ENCODE measurements at regions not wholly inside any gene's neighbourhood (a gene's known extent, or its start where the extent isn't known, plus 50 kb on each side); places are given as distances from the start of the nearest gene placed in this dataset.

DNA sequence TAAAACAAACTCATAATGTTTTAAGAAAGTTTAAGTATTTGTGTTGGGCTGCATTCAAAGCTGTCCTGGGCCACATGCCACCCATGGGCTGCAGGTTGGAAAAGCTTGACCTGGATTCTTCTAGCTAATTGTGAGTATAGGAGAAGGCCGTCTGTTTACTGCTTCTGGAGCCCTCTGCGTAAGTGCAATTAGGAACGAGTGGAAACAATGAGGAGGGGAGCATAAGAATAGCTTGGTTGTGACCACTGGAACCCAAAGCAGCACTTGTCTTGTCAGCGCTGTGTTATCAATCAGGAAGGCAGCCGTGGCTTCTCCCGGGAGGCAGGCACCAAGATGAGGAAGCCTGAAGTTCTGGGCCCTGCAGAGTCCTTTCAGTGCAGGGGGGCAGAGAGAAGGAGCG, 110.4 kb upstream of the MBNL2 start:
- no peak for DNase-seq (ENCODE audit: low spot score)

- DNase-seq (ENCODE audit: low spot score) = no peak
Observed at GRCh38 chr13:97112446-97113152, 109.5 kb upstream of the MBNL2 start.

DNA sequence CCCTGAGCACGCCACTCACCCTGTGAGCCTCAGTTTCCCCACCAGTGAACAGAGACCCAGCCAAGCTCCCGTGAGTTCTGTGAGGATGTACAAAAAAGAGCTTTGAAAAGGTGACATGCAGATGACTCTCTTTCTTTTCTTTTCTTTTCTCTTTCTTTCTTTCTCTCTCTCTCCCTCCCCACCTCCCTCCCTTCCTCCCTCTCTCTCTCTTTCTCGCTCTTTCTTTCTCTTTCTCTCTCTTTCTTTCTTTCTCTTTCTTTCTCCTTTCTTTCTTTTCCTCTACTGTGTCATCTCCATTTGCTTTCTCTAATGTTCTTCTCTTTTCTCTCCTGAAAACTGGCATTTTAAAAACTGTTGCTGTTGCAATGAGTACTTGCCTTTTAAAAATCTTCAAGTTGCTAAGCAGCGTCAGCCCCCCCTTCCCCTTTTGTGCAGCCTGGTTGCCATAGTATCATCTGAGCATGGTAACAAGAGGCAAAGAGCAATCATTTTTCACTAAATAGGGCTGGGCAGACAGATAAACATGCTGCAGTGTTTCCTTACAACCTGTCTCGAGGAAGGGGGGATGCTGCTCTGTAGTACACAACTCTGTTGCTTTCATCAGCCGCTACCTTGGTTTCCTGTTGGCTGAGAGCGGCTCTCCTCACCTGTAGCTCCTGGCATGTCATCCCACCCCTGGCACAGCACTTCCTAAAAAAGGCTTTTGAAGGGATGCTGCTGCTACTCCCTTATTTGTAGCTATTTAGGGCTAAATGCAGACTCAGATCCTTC, 108.7 kb upstream of the MBNL2 start:
- DNase-seq (ENCODE audit: low spot score) = no peak

DNA sequence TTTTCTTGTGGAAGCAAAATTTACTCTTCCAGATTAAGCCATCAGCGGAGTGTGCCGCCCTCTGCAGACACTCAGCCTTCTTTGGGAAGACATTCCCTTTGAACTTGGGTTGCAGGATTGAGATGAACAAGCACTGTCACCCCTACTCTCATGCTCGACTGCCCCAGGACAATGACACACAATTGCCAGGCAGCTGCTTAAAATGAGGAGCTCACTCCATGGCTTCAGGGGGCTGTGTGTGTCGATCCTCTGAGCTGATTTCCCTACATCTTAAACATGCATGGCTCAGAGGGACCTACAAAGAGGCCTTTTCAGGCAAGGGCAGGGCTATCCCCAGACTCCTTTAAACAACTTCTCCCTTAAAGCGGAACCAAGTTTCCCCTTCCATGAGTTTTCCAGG, 107.5 kb upstream of the MBNL2 start:
- no peak for DNase-seq (ENCODE audit: low spot score)

DNA sequence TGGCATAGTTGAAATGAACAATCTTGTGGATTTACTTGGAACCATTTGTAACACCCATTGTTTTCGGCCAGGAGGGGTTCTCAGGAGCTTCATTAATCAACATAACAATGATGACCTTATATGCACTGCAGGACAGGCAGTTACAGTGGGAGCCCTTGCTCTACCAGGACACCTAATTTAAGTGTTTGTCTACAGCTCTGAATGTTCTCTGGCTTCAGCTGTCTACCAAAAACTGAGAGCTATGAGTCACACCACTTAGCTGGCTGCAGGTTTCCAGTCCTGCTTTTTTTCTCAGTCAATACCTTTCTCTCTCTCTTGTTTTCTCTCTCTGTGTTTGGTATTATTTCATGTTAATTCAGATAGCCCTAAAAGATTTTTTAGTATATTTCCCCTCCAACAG, 105.4 kb upstream of the MBNL2 start:
- no peak for DNase-seq (ENCODE audit: low spot score)

GRCh38 chr13:97117388-97117910, 104.7 kb upstream of the MBNL2 start:
- no peak for DNase-seq (ENCODE audit: low spot score)

DNA sequence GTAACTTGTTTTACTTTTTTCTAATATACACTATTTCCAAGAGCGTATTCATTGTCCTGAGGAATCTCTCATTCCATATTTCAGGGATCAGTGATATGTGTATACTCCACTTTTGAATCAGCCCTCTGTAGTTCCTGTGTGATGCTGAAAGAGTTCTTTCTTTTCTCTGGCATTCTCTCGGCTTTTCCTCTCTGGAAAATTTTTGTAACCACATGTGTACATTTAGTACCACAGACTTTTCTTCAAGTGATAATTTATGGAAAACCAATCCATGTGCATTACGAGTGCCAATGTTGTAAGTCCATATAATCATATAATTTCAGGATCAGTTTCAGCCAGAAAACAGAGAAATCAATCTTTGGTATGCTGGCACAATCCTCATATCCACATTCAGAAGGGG, 102.2 kb upstream of the MBNL2 start:
- DNase-seq (ENCODE audit: low spot score) = no peak

- DNase-seq (ENCODE audit: low spot score) = no peak
Observed at GRCh38 chr13:97120346-97120745, 101.8 kb upstream of the MBNL2 start.

GRCh38 chr13:97120976-97121375, 101.2 kb upstream of the MBNL2 start:
- no peak for DNase-seq (ENCODE audit: low spot score)

GRCh38 chr13:97121894-97122293, 100.2 kb upstream of the MBNL2 start:
- no peak for DNase-seq (ENCODE audit: low spot score)

- no peak for DNase-seq (ENCODE audit: low spot score)
Observed at GRCh38 chr13:97122381-97122996, 99.6 kb upstream of the MBNL2 start.

DNA sequence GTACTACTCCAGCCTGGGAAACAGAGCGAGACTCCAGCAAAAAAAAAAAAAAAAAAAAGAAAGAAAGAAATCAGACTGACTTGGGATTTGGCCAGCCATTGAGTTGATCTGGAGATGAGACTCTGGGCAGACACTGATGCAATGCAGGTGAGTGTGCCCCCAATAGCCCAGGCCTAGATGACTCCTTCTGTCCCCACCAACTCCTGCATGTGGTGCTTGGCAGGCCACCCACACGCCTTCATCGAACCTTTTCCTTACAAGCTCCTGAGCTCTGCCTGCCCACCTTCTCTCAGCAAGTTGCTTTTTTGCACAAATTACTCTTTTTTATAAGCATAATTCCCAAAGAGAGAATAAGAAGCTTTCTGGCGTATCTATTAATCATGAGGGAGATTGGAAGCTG, 97.9 kb upstream of the MBNL2 start:
- DNase-seq (ENCODE audit: low spot score) = no peak

DNA sequence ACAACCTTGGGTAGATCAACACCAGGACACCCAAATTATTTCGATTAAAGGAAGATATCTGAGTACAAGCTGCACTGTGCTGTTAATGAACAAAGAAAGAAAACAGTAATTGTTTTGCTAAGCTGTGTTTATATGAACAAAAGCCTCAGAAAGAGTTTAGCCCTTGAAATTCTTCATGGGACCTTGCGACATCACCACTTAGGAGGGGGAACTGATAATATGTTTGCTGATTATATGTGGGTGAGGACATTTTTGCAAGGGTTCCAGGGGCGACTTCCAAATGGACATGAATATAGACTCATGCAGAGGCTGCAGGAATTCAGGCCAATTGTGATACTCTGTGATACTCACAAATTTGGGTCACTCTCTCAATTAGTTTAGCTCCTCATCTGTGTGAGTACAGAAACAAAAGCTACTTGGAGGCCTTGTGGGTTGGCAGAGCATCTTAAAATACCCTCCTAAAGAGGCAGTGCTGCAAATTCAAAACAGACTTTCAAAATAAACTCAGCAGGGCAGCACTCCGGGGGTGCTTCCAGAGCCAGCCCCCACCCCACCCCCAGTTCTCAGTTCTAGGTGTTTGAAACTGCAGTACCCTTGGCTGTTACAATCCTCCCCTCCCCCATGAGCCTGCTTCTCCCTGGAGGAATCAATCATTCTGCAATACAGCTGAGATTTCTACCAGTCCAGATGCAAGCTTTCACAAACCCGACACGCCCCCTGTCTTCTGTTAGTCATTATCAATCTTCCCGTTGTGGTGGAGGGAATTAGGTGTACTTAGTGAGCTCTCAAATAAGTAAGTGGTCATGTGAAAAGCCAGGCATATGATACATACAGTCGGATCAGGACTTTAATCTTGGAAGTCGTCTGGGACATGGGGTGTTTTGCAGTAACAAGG, 97.0 kb upstream of the MBNL2 start:
- no peak for DNase-seq (ENCODE audit: low spot score)

DNA sequence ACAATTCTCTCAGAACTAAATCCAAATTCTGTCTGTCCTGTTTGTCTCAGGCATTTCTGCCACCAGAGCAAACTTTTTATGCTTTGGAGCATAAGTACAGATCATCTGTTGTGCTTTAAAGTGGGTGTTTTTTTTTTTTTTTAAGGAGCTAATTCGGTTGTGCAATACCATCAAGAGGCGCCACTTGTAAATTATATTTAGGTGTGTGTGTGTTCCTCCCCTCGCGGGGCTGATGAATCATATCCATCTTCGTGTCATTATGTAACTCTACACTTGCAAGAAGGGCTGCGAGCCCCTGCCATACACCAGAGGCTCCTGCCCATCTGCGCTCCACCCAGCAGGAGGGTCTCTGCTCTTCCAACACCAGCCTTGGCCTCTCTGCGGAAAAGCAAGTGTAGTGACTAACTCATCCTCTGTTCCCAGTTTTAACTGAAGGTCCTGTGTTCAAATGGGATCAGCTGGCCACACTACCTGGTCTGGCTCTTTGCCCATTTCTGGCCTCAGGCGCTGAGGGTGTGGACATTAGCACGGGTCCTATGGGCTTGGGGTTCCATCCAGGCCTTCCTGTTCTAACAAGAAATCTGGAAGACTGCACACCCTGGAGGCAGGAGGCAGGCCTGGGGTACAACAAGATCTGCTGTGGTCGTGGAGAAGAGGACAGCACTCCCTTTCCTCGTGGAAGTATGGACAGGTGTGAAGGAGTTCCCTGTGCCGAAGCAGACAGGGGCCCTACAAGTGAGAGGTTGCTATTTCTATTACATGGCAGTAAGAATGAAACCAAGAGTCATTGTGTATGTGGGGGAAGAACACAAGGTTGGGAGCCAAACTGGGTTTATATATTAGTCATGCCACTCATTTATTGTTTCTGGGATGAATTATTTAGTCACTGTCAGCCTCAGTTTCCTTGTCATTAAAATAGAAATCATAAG, 96.1 kb upstream of the MBNL2 start:
- DNase-seq (ENCODE audit: low spot score) = no peak

- DNase-seq (ENCODE audit: low spot score) = no peak
Observed at GRCh38 chr13:97127842-97128241, 94.3 kb upstream of the MBNL2 start.

DNA sequence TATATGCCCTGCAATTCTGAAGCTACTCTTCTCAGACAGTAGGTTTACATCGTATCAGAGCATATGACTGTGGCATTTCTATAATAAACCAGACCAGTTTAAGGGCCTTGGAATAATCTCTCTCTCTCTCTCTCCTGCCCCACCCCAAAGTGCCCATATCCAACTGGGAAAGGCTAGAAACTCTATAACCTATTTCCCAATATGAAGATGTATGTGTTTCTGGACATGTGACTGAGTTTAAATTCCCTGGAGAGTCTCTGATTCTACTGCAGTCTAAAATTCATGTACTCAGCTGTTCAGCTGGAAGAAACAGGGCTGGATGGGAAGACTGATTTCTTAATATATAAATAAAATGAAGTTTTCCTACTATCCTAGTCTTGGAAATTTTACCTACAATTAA, 91.9 kb upstream of the MBNL2 start:
- DNase-seq (ENCODE audit: low spot score) = no peak

DNA sequence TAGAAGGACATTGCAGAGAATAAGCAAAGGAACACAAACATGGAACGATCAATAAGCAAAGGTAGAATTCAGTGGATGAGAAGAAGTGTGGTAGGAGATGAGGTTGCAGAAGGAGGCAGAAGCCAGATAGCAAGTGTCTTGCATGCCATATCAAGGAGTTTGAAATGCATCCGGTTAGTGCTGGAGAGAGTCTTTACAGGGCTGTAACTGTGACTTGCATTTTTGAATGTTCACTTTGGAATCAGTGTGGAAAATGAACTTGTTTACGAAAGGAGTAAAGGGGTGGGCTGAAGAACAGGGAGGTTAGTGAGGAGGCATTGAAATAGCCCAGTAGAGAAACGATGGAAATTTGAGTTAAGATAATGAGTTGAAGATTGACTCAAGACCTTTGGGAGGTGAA, 90.7 kb upstream of the MBNL2 start:
- DNase-seq (ENCODE audit: low spot score) = no peak

DNA sequence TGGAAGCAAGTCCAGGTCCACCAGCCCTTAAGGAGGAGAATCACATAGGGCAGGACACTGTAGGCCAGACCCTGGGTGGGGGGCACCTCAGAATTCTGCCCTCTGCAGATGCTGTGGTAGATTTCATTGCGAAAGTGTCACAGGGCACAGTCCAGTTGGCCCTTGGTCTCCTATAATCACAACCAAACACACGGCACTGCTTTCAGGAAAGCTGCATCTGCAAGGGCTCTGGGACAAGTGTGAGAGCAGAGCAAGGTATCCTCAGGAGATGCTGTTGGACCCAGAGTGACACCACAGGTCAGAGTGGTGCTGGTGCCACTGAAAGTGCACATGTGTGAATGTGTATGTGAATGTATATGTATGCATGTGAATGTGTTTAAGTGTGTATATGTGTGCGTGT, 88.6 kb upstream of the MBNL2 start:
- no peak for DNase-seq (ENCODE audit: low spot score)

DNA sequence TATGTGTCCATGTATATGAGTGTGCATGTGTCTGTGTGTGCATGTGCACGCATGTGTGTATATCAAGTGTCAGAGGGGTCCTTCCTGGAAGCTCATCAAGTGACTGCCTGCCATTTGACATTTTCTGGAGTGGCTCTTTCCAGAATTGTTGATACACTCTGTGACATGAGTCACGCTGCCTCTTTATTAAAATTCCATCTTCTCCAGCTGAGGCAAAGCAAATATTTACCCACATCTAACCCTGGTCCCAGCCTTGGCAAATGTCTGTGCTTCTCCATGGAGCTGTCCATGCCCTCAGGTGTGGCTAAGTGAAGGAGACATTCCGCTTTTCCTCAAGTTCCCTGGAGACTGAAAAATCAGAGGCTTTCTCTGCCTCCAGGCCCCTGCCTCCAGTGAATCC, 88.2 kb upstream of the MBNL2 start:
- DNase-seq (ENCODE audit: low spot score) = no peak

GRCh38 chr13:97134364-97135095, 87.6 kb upstream of the MBNL2 start:
- no peak for DNase-seq (ENCODE audit: low spot score)

Measured in CD4-positive, alpha-beta T cell treated with Interleukin-6 at 100 ng/mL for 8 hours (primary cell).